SW480 (cell line): ENCODE measurements at regions not wholly inside any gene's neighbourhood (a gene's known extent, or its start where the extent isn't known, plus 50 kb on each side); places are given as distances from the start of the nearest gene placed in this dataset.
"Not testable (repeated sequence)": the region's sequence is repeated elsewhere in the genome, so short reads cannot be mapped to it uniquely, and the experiment has no call there.

ENCODE experiments used
- DNase-seq: peaks from one replicate; pipeline ENCODE4 v3.0.0-alpha.2; 2016; ENCODE audit warnings: low spot score

DNA sequence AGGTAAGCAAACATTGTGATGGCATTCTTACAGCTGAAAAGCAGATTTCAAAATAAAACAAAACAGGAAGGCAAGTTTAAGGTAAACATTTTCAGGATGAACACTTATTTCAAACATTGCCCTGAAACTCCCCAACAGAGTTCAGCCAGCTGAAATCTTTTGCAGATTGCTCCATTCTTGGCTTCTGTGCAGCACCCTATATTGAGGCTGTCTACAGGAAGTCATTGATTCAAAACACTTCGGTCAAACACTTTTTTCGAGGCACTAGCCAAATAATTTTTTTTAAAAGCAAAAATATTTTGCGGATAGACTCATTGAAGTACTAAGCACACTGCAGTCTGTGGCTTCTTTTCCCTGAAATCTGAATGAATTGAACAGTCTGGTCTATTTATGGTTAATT, 318.1 kb upstream of the PDE3A start:
- DNase-seq, result no peak

DNA sequence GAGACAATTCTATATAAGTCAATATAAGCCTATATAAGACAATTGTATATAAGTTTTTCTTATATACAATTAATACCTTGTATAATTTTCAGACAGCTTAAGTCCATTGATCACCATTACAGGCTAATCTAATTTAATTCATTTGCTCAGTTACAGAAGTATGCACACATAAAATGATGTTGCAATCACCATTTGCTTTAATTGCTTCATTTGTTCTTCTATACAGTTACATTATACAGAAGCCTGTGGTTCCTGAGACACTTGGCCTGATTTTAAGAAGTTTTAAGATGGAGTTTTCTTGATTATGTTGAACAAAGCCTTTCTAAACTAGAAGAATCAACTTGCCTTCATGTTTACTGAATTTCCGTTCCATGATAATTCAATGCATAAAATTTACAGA, 314.6 kb upstream of the PDE3A start:
- DNase-seq, result no peak

- DNase-seq, result no peak
Observed at GRCh38 chr12:20055856-20056255, 312.5 kb upstream of the PDE3A start.

GRCh38 chr12:20057398-20057797, 310.9 kb upstream of the PDE3A start:
- DNase-seq, result no peak

DNA sequence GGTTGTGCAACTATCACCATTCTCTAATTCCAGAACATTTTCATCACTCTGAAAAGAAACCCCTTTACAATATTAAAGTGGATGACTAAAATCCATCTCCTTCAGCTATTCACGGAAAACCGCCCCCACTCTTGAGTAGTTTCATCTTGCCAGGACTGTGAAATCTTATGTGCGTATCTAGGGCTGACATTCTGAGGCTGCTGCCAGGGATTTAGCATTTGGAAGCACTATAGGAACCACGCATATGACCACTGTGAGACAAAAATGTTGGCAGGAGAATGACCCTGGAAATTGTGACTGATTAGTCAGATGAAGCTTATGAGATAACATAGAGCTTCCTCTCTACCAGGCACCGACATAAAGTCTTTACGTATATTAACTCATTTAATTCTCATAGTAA, 305.2 kb upstream of the PDE3A start:
- DNase-seq, result no peak

- no peak for DNase-seq
Observed at GRCh38 chr12:20077618-20078017, 290.7 kb upstream of the PDE3A start.

DNA sequence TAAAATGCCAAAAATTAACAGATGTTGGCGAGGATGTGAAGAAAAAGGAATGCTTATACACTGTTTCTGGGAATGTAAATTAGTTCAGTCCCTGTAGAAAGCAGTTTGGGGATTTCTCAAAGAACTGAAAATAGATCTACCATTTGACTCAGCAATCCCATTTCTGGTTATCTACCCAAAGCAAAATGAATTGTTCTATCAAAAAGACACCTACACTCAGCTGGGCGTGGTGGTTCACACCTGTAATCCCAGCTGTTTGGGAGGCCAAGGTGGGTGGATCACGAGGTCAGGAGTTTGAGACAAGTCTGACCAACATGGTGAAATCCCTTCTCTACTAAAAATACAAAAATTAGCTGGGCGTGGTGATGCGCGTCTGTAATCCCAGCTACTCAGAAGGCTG, 279.3 kb upstream of the PDE3A start:
- DNase-seq, result no peak

DNA sequence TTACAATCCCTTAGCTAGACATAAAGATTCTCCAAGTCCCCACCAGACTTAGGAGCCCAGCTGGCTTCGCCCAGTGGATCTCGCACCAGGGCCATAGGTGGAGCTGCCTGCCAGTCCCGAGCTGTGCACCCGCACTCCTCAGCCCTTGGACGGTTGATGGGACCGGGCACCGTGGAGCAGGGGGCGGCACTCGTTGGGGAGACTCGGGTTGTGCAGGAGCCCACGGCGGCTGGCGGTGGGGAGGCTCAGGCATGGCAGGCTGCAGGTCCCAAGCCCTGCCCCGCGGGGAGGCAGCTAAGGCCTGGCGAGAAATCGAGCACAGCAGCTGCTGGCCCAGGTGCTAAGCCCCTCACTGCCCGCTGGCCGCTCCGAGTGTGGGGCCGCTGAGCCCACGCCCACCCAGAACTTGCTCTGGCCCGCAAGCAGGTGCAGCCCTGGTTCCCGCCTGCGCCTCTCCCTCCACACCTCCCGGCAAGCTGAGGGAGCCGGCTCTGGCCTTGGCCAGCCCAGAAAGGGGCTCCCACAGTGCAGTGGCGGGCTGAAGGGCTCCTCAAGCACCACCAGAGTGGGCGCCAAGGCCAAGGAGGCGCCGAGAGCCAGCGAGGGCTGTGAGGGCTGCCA, 275.0 kb upstream of the PDE3A start:
- DNase-seq, result not testable (repeated sequence)

GRCh38 chr12:20096430-20096829, 271.9 kb upstream of the PDE3A start:
- DNase-seq, result peak; percentile 5

GRCh38 chr12:20097626-20098025, 270.7 kb upstream of the PDE3A start:
- no peak for DNase-seq

GRCh38 chr12:20099395-20100183, 268.7 kb upstream of the PDE3A start:
- no peak for DNase-seq

DNA sequence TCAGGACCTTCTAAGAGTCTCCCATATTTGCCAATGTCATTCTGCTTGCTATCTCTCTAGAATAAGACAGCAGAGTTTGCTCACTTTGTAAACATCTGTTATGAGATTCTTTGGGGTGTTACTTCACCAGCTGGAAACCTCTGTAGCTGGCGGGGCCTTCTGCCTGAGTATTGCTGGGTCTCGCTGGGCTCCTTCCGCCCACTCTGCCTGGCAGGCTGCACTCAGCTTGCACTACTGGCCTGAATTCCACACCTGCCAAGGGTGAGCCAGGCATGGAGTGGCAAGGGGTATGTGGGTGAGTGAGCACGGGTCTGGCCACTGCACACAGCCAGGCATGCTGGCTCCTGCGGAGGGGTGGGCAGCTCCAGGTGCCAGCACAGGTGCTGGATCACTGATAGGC, 267.3 kb upstream of the PDE3A start:
- DNase-seq, result no peak

- DNase-seq, result no peak
Observed at GRCh38 chr12:20105943-20106342, 262.4 kb upstream of the PDE3A start.

- no peak for DNase-seq
Observed at GRCh38 chr12:20109676-20110075, 258.7 kb upstream of the PDE3A start.

DNA sequence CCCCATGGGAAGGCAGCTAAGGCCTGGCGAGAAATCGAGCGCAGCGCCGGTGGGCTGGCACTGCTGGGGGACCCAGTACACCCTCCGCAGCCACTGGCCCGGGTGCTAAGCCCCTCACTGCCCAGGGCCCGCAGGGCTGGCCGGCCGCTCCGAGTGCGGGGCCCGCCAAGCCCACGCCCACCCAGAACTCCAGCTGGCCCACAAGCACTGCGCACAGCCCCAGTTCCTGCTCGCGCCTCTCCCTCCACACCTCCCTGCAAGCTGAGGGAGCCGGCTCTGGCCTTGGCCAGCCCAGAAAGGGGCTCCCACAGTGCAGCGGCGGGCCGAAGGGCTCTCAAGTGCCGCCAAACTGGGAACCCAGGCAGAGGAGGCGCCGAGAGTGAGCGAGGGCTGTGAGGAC, 253.0 kb upstream of the PDE3A start:
- DNase-seq, result not testable (repeated sequence)

DNA sequence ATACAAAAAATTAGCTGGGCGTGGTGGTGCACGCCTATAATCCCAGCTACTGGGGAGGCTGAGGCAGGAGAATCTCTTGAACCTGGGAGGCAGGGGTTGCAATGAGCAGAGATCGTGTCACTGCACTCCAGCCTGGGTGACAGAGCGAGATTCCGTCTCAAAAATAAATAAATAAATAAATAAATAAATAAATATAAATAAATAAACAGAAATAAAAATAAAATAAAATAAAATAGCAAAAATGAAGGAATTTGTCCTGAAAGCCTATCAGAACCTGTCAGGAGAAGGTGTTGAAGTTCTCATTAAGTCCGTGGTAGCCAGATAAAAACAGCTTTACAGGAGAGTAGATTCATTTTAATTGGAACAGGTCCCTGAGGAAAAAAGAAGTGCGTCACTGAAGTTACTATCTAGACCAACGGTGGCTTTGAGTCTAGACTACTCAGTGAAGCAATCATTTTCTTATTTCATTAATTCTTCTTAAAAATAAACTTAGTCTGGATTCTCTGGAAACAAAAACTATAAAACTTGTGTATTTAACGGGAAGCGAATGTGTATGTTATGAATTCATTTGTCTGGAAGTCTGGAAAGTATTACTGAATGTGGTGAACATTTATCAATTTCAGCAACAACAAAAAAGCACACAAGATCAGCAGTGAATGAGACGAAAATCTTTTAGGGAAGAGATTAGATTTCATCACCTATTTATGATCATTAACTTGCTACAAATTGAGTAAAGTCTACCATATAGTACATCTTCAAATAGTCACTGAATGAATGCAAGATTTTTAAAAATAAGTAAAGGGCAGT, 248.5 kb upstream of the PDE3A start:
- DNase-seq, result no peak

DNA sequence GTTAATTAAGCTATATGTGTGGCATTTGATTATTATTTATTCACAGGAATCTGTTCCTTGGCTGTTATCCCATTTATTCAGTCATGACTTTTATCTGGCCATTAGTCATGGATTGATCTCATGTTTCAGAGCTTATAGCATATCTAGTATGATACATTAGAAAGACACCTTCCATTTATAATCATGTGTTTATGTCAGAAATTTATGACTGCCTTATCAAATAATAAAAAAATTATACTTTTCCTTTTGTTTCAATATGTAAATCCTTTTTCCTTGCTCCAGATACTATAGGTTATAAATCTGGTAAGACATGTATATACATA, 248.0 kb upstream of the PDE3A start:
- DNase-seq, result no peak

DNA sequence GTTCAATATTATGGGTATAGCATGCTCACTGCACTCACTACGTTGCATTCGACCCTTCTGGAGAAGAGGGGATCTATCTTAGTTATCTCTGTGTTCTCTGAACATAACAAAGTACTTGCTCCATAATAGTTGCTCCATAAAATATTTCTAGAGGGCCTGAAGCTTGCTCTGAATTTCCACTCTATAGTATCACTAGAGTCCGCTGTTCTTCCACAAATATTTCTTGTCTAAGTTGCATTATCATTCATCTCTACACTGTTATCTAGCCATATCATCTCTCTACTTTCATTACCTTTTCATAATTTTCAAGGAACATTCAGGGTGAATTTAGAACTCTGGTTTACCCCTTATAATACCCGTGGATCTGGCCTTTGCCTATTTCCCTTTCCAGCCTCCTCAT, 246.1 kb upstream of the PDE3A start:
- no peak for DNase-seq

GRCh38 chr12:20123465-20123864, 244.9 kb upstream of the PDE3A start:
- no peak for DNase-seq

DNA sequence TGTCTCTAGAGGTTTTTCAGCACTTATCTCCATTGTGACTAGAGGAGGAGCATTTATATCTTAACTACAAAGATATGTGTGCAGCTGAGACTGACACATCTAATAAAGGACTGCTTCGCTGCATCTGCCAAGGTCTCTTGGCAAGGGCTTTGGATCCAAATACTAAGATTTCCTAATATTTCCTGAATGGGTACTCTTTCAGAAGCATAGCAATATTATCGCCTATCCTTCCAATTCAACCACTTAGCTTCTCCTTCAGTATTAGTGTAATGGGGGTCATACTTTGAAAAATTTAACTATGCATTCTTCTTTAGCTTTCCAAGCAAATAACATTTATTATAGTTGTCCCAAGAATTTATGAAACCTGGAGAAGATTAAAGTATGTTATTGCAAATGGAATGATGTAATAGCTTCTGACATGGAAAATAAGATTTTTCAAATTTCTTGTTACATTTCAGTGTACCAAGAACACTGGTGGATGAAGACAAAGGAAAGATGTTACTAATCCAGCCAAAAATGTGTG, 243.0 kb upstream of the PDE3A start:
- no peak for DNase-seq

GRCh38 chr12:20126601-20127000, 241.7 kb upstream of the PDE3A start:
- DNase-seq, result no peak

DNA sequence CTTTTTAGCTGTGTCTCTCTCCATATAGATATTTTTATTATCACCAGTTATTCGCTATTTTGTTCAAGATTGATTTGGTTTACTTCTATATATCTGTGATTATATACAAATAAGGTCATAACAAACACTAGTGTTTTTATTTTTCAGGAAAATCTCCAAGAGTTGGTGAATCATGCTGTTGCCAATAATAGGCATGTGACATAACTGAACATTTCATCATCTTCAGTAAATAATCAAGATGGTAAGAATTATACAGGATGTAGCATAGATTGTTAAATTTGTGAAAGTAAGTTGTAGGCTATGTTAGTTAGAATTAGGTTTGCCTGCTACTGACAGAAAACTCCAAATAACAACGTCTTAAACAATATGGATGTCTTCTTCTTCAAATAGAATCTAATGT, 240.9 kb upstream of the PDE3A start:
- DNase-seq, result no peak

GRCh38 chr12:20128928-20129327, 239.4 kb upstream of the PDE3A start:
- DNase-seq, result no peak
